IMR-90 (cell line): ENCODE measurements at regions not wholly inside any gene's neighbourhood (a gene's known extent, or its start where the extent isn't known, plus 50 kb on each side); places are given as distances from the start of the nearest gene placed in this dataset.

Experiments
- ATAC-seq: fragments of 200-7000 bp; cut with Tn5 transposase; 2 replicates; pipeline ENCODE4 v1.9.1; 2020; ENCODE audit warnings: low read depth, mild to moderate bottlenecking, moderate library complexity
- BruUV-seq: library from RNA; stranded (reverse); fragments of 400-500 nt; replicated peaks from 2 replicates; lab custom pipeline; 2021; lab: Mats Ljungman, UMichigan
- CTCF ChIA-PET: fragments of 300-600 bp; formaldehyde crosslinking; extraction: SDS; loops from one replicate; lab custom pipeline; 2021; ENCODE audit warnings: antibody characterized with exemption; lab: Yijun Ruan, JAX
- POLR2A ChIA-PET: fragments of 300-600 bp; sonication (Branson Sonifier 250); formaldehyde crosslinking; loops from one replicate; lab custom pipeline; 2022; ENCODE audit warnings: antibody characterized with exemption; ENCODE audit not compliant: unreplicated experiment; lab: Charles Lee
- DNase-seq: peaks from one replicate; pipeline ENCODE4 v3.0.0; 2013
- H2AFZ ChIP-seq: replicated peaks from 2 replicates; pipeline ENCODE3; 2013; ENCODE audit warnings: low read length, mild to moderate bottlenecking; ENCODE audit not compliant: poor library complexity
- H2AK5ac ChIP-seq: 2 replicates; pipeline ENCODE4 v1.6.1; 2013; ENCODE audit warnings: low read depth, low read length, inconsistent platforms
- H2AK9ac ChIP-seq: replicated peaks from 2 replicates; pipeline ENCODE3; 2013; ENCODE audit warnings: mild to moderate bottlenecking, low read depth, low read length, moderate library complexity; ENCODE audit not compliant: poor library complexity
- H2BK120ac ChIP-seq: 2 replicates; pipeline ENCODE4 v1.6.1; 2013; ENCODE audit warnings: low read depth, low read length, inconsistent platforms
- H2BK15ac ChIP-seq: 3 replicates; pipeline ENCODE4 v1.6.1; 2013; ENCODE audit warnings: low read depth, low read length, inconsistent platforms
- H2BK20ac ChIP-seq: 2 replicates; pipeline ENCODE4 v1.6.1; 2013; ENCODE audit warnings: low read depth, mild to moderate bottlenecking, inconsistent platforms, low read length, moderate library complexity
- H2BK5ac ChIP-seq: 2 replicates; pipeline ENCODE4 v1.6.1; 2013; ENCODE audit warnings: mild to moderate bottlenecking, low read depth, low read length, inconsistent platforms; ENCODE audit not compliant: poor library complexity, severe bottlenecking
- H3K14ac ChIP-seq: replicated peaks from 2 replicates; pipeline ENCODE4 v1.6.1; 2013; ENCODE audit warnings: low read depth, low read length, inconsistent platforms
- H3K18ac ChIP-seq: 2 replicates; pipeline ENCODE4 v1.6.1; 2013; ENCODE audit warnings: low read depth, low read length, control low read depth
- H3K23ac ChIP-seq: 2 replicates; pipeline ENCODE4 v1.6.1; 2013; ENCODE audit warnings: low read depth, low read length, inconsistent platforms
- H3K27ac ChIP-seq: 2 replicates; pipeline ENCODE4 v1.5.1; 2013; ENCODE audit warnings: mild to moderate bottlenecking, control low read depth, low read length; ENCODE audit not compliant: insufficient read depth
- H3K27me3 ChIP-seq: 2 replicates; pipeline ENCODE4 v1.6.1; 2013; ENCODE audit warnings: low read length; ENCODE audit not compliant: control insufficient read depth, insufficient read depth
- H3K36me3 ChIP-seq: 2 replicates; pipeline ENCODE4 v1.6.1; 2013; ENCODE audit warnings: low read length, mixed read lengths; ENCODE audit not compliant: control insufficient read depth, insufficient read depth
- H3K4ac ChIP-seq: 2 replicates; pipeline ENCODE4 v1.6.1; 2013; ENCODE audit warnings: low read depth, low read length, inconsistent platforms
- H3K4me1 ChIP-seq: 2 replicates; pipeline ENCODE4 v1.6.1; 2013; ENCODE audit warnings: low read length, mixed read lengths; ENCODE audit not compliant: control insufficient read depth, insufficient read depth
- H3K4me2 ChIP-seq: 2 replicates; pipeline ENCODE4 v1.6.1; 2013; ENCODE audit warnings: low read depth, mild to moderate bottlenecking, control low read depth, low read length, moderate library complexity
- H3K4me3 ChIP-seq: 2 replicates; pipeline ENCODE4 v1.5.1; 2013; ENCODE audit warnings: low read depth, mild to moderate bottlenecking, control low read depth, low read length, moderate library complexity; ENCODE audit not compliant: insufficient read depth
- H3K56ac ChIP-seq: 2 replicates; pipeline ENCODE4 v1.6.1; 2013; ENCODE audit warnings: low read length, inconsistent platforms; ENCODE audit not compliant: insufficient read depth; ENCODE audit errors: extremely low read depth
- H3K79me1 ChIP-seq, 2 experiments: 2 replicates each; pipeline ENCODE4 v1.6.1; 2013; ENCODE audit warnings: low read length in 2 of 2, inconsistent platforms in 1 of 2, low read depth in 1 of 2
- H3K9ac ChIP-seq: 2 replicates; pipeline ENCODE4 v1.6.1; 2013; ENCODE audit warnings: low read depth, low read length, control low read depth
- H3K9me1 ChIP-seq: 2 replicates; pipeline ENCODE4 v1.6.1; 2013; ENCODE audit warnings: low read length, inconsistent platforms; ENCODE audit not compliant: insufficient read depth
- H3K9me3 ChIP-seq: 2 replicates; pipeline ENCODE4 v1.6.1; 2013; ENCODE audit warnings: low read length; ENCODE audit not compliant: control insufficient read depth, insufficient read depth
- H4K20me1 ChIP-seq: 2 replicates; pipeline ENCODE4 v1.6.1; 2013; ENCODE audit warnings: low read length, inconsistent platforms; ENCODE audit not compliant: insufficient read depth
- H4K5ac ChIP-seq: 2 replicates; pipeline ENCODE4 v1.6.1; 2013; ENCODE audit warnings: mild to moderate bottlenecking, low read depth, low read length, control low read depth
- H4K8ac ChIP-seq, 2 experiments: 2 replicates each; pipeline ENCODE4 v1.6.1; 2013; ENCODE audit warnings: low read depth in 2 of 2, low read length in 2 of 2, control low read depth in 1 of 2, inconsistent platforms in 1 of 2
- H4K91ac ChIP-seq: 2 replicates; pipeline ENCODE4 v1.6.1; 2013; ENCODE audit warnings: low read depth, low read length, inconsistent platforms; ENCODE audit not compliant: insufficient read depth
- BHLHE40 ChIP-seq: fragments of 150-350 bp; IDR thresholded peaks from 2 replicates; pipeline ENCODE4 v1.6.1; 2016; ENCODE audit warnings: mild to moderate bottlenecking, low read depth, low read length
- CHD1 ChIP-seq: IDR thresholded peaks from 2 replicates; pipeline ENCODE4 v1.6.1; 2012; ENCODE audit warnings: low read depth, low read length, improper control_type of control experiment
- CTCF ChIP-seq: conservative IDR thresholded peaks from 2 replicates; pipeline ENCODE4 v1.5.1; 2012; ENCODE audit warnings: mild to moderate bottlenecking, low read depth, low read length, improper control_type of control experiment
- ELK1 ChIP-seq: fragments of 150-350 bp; IDR thresholded peaks from 2 replicates; pipeline ENCODE4 v1.6.1; 2016; ENCODE audit warnings: low read depth, mild to moderate bottlenecking, low read length, moderate library complexity, borderline replicate concordance
- MAFK ChIP-seq: IDR thresholded peaks from 2 replicates; pipeline ENCODE4 v1.6.1; 2012; ENCODE audit warnings: low read depth, low read length, improper control_type of control experiment
- MAZ ChIP-seq: IDR thresholded peaks from 2 replicates; pipeline ENCODE4 v1.6.1; 2012; ENCODE audit warnings: low read depth, mild to moderate bottlenecking, low read length, improper control_type of control experiment, moderate library complexity, borderline replicate concordance
- MXI1 ChIP-seq: IDR thresholded peaks from 2 replicates; pipeline ENCODE4 v1.6.1; 2012; ENCODE audit warnings: low read depth, mild to moderate bottlenecking, low read length, moderate library complexity, borderline replicate concordance
- NFE2L2 ChIP-seq: fragments of 150-350 bp; IDR thresholded peaks from 2 replicates; pipeline ENCODE4 v1.6.1; 2016; ENCODE audit warnings: low read depth, mild to moderate bottlenecking, low read length
- RFX5 ChIP-seq: IDR thresholded peaks from 2 replicates; pipeline ENCODE4 v1.8.0; 2012; ENCODE audit warnings: low read depth, mild to moderate bottlenecking, low read length, moderate library complexity
- SMC3 ChIP-seq: fragments of 150-350 bp; IDR thresholded peaks from 2 replicates; pipeline ENCODE4 v1.6.1; 2016; ENCODE audit warnings: low read depth, mild to moderate bottlenecking, antibody characterized with exemption, low read length, moderate library complexity
- WGBS, 2 experiments: methylation state at CpG; one replicate each; pipeline versions ENCODE4 v1.1.5 to v1.1.7; 2013; ENCODE audit warnings: missing lambda C conversion rate in 2 of 2; ENCODE audit not compliant: insufficient read length in 1 of 2; ENCODE audit errors: extremely low coverage in 2 of 2; 5-methylcytosine and 5-hydroxymethylcytosine counted together
- dilution Hi-C: fragments of 300-500 bp; cut with HindIII; formaldehyde crosslinking; loops from one replicate; pipeline ENCODE4 v1.14.3; 2018; ENCODE audit warnings: low sequenced_read_pairs; ENCODE audit not compliant: unreplicated experiment
- in situ Hi-C: fragments of 300-500 bp; cut with MboI; formaldehyde crosslinking; loops from 3 replicates; pipeline ENCODE4 v1.14.3; 2019; ENCODE audit warnings: low sequenced_read_pairs, inconsistent platforms, mixed read lengths
- intact Hi-C: fragments of 100-400 bp; cut with micrococcal nuclease; formaldehyde crosslinking; loops from 2 replicates; pipeline ENCODE4 v1.10.0; 2022
- TF ChIP-seq, protein P1 (sequence below): fragments of 150-350 bp; IDR thresholded peaks from 2 replicates; pipeline ENCODE4 v1.6.1; 2017; ENCODE audit warnings: mild to moderate bottlenecking, antibody characterized with exemption, low read length, low read depth

DNA sequence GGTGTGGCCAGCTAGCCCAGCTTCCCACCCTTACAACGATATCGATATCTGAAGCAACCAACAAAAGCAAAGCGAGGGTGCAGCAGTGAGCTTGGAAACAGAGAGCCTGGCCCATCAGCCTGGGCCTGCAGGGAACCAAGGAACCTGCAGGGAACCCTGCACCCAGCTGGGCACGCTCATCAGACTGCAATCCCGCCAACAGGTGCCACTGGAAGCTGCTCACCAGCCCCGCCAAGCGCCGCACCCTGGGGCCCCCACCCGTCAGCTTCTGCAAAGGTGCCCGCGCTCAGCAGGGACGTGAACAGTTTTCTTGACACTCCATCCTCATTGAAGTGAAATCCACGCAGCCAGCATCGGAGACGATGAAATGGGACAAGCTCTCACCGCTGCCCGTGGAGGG lies 250.7 kb downstream of the RBFOX3 start:
- no peak overlapping the region for H2AK5ac ChIP-seq
- H3K36me3 ChIP-seq: no peaks in the 10 kb centered on the region
- H3K23ac ChIP-seq: no peak overlapping the region
- dilution Hi-C loops (no loop called here), intact Hi-C loops (no loop called here), in situ Hi-C loops (no loop called here)
- H3K27me3 ChIP-seq: peaks cover 17% of the 10 kb centered on the region; the same call in 1 of the 2 replicates
- H4K20me1 ChIP-seq: no peaks in the 10 kb centered on the region
- H3K9ac ChIP-seq: no peak overlapping the region
- H3K4me1 ChIP-seq: no peaks in the 10 kb centered on the region
- H2AK9ac ChIP-seq: no peak overlapping the region
- no peak overlapping the region for H3K4me3 ChIP-seq
- DNase-seq (no peak), ATAC-seq (no peak)
- H4K8ac ChIP-seq: no peak overlapping the region
- no peak overlapping the region for H4K5ac ChIP-seq
- H3K18ac ChIP-seq: no peak overlapping the region
- POLR2A ChIA-PET: no interaction called here
- no peak overlapping the region for H2BK15ac ChIP-seq
- TF ChIP-seq MXI1 (no peak), RFX5 (no peak), CTCF (no peak), ELK1 (no peak), NFE2L2 (no peak), CHD1 (no peak), SMC3 (no peak), BHLHE40 (no peak), MAZ (no peak), MAFK (no peak)
- TF ChIP-seq, protein P1, sequence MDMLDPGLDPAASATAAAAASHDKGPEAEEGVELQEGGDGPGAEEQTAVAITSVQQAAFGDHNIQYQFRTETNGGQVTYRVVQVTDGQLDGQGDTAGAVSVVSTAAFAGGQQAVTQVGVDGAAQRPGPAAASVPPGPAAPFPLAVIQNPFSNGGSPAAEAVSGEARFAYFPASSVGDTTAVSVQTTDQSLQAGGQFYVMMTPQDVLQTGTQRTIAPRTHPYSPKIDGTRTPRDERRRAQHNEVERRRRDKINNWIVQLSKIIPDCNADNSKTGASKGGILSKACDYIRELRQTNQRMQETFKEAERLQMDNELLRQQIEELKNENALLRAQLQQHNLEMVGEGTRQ: no peak
- no peaks in the 10 kb centered on the region for H3K79me1 ChIP-seq
- no peak overlapping the region for H3K4ac ChIP-seq
- no peak overlapping the region for H2BK20ac ChIP-seq
- no peak overlapping the region for H3K14ac ChIP-seq
- no peak overlapping the region for H3K56ac ChIP-seq
- no peak overlapping the region for H2AFZ ChIP-seq
- no peak overlapping the region for H4K91ac ChIP-seq
- no peak overlapping the region for H2BK5ac ChIP-seq
- WGBS, 2 experiments: 66% methylated on average over 9 of the region's 17 CpGs; no CpG with 5 or more reads in 1 of the 2 experiments
- no peaks in the 10 kb centered on the region for H3K9me1 ChIP-seq
- CTCF ChIA-PET: no interaction called here
- no peaks in the 10 kb centered on the region for H3K9me3 ChIP-seq
- no peak overlapping the region for H3K4me2 ChIP-seq
- H3K27ac ChIP-seq: no peak overlapping the region
- no peak overlapping the region for H2BK120ac ChIP-seq
- BruUV-seq: no TSS peak
